ENCODE measurements at regions not wholly inside any gene's neighbourhood (a gene's known extent, or its start where the extent isn't known, plus 50 kb on each side); places are given as distances from the start of the nearest gene placed in this dataset.

DNA sequence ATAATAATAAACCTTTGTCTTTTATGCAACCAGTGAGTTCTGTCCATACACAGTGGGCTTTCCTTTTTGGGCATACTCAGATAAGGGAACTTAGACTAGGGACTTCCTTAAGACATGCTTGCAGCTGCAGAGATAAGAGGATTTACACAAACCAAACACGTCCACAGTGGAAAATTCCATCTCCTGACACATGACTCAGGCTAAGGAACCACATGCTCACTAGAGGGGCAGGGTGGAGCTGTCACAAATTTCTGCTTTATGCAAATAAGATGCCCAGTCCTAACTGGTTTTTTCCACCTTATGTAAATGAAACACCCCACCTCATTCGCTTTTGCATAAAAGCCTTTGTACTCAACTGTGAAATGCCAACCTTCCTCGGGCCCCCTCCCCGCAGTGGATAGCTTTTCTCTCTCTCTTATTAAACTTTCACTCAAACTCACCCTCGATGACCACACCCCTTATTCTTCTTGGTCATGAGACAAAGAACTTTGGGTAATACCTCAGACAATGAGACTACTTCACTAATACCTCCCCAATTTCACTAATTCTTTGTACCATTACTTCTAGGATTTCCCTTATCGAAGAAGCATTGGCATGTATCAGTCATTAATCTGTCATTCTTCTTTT is 170.3 kb upstream of the FTMT start:
- no peak for DNase-seq

DNA sequence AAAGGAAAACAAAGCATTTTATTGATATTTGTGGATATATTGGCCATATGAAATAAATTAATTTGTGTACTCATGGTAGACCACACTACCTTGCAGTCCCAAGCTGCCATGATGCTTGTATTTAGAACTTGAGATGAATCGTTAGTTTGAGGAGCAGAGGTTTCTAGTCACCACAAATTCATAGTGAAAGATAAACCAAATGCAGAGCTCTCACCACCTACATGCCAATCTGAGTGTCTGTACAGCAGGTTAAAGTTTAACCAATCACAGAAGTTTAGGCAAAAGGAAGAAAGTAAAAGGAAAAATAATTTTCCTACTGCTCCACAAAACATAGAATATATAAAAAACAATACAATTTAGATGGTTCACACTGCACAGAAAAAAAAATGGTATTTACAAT is 163.6 kb upstream of the FTMT start:
- no peak for DNase-seq

DNA sequence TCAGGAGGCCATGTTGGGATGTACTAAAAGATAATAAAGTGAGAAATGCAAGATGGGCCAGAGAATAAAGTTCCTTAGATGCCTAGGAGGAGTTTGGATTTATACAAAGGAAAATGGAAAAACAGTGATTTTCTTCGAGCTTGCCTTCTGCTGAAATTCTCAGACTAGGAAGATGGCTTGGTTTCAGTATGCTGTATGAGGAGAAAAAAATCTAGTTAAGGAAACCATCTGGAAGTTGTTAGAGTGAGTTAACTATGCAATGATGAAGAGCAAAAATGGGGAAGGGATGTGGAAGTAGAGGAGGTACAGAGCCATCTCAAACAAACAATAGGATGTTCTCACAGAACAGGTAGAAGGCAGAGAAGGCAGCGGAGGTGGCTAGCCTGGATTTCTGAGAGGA is 162.9 kb upstream of the FTMT start:
- DNase-seq = no peak

DNA sequence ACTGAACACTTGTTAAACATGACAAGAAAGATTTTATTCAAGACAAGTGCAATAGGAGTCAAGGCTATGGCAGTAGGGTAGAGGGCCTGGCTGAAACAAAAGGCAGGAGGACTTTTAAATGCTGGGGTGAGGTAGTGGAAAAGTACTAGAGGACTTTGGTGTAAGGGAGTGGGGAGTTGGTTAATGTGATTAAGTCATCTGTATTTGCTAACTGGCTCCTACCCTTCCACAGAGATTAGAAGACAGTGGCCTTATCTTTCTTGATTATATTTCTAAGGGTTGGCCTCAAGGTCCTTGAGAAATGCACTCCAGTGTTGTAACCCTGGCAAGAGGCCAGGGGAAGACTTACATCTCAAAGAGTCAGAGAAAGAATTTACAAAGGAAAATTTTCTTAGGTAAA is 160.2 kb upstream of the FTMT start:
- peak in 1 of 2 experiments; percentile 5 for DNase-seq

DNA sequence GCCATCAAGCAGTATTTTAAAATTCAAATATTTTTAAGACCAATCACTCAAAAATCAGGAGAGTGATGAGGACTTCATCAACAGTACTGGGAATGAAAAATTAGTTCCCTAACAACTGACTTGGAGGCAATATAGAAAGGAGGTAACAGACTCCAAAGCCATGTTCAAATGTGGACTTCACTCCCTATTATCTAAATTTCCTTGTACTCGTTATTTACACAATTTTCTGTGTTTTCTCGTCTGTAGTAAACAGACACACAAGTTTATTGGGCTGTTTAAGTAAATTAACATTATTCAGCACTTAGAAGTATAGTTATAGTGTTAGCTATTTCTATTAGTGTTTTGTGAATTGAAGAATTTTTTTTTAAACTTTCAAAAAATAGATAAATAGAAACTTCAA is 159.5 kb upstream of the FTMT start:
- no peak for DNase-seq

DNA sequence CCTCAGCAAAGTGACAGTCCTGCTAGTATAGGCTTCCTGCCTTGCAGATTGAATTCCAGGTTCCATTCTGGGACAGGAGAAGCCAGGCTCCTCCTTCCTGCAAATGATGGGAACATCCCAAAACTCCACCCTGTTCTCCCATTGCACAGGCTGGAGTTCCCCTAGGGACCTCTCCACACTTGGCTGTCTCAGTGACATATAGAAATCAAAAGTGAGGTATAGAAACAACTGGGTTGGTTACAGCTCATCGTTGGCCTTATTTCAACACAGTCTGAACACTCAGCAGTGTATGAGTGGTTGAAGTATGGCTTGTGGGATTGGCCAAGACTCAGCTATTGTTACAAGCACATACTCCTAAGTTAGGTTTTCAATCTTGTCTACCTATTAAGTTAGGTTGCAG is 157.8 kb upstream of the FTMT start:
- no peak for DNase-seq

DNA sequence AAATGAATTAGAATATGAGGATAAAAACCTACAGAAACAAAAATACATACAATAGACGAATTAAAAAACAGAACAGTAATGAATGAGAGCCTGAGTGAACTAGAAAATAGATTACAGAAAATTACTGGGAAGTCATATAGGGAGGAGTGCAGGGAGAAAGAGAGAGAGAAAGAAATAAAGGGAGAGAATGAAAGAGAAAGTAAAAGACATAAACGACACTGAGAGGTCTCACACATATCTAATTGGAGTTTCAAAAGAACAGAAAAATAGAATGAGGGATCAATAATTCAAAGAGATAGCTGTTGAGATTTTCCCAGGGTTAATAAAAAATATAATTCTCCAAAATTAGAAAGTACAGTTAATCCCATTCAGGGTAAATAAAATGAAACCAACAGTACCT is 156.4 kb upstream of the FTMT start:
- no peak for DNase-seq

DNA sequence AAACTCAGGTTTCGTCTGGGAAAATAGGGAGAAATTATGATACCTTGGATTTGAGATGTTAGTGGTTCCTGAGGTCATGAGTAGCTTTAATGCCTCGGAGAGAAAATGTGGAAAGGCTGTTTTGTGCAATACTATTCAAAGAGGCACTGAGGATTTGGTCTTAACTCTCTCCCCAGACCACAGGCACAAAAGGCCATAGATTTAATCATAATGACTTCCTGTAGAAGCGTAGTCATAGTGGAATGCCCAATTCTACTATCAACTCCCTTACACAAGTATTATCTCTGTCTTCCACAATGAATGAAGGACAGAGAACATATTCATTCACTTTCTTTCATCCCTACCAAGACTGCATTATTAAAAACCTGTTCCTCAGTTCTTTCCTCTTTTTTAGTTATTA is 153.0 kb upstream of the FTMT start:
- no peak for DNase-seq

DNA sequence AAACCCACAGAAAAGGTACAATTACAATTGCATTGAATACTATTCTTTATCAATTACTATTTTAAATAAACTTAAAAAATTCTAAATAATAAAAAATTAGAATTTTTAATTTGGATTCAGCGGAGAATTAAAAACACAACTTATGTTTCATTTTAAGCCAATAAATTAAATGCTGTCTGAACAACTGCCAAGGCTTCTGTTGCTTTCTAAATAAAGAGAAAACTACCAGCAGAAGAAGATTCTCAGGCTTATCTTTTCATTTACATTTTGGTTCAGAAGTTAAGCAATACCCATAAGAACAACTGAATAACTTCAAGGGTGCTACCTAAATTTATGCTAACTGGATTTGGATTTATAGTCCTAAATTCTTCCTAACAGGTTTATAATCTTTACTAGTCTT is 150.0 kb upstream of the FTMT start:
- DNase-seq = no peak

DNA sequence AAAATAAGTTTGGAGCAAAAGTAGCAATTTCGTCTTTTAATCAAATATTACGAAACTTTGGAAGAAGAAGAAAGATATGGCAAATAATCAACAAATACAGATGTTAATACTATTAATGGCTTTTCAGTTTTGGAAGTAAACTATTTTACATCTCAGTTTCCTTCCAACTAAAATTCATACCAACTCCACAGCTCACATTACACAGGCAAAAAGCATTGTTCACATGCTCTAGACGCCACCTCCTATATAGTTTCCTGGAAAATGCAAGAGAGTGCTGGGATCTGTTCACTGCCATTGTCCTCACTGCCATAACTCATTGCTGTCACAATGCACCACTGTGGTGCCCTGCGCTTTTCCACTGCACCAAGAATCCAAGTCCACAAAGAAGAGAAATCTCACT is 149.0 kb upstream of the FTMT start:
- DNase-seq = no peak

DNA sequence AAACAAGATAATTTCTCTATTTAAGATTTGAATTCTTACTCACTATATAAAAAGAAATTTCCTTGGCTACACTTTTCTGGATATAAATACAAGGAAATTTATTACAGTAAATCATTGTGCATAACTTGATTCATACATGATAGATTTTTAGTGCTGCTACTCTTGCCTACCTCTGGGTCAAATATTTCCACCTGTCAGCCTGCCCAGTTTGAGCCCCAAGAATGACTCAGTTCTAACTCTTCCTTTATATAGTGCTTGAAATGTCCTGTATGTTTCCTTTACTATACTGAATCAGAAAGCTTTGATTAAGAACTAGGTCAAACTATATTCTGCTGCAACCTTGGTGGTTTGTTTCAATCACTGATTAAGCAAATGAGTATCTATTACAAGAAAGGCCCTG is 147.4 kb upstream of the FTMT start:
- DNase-seq = no peak

DNA sequence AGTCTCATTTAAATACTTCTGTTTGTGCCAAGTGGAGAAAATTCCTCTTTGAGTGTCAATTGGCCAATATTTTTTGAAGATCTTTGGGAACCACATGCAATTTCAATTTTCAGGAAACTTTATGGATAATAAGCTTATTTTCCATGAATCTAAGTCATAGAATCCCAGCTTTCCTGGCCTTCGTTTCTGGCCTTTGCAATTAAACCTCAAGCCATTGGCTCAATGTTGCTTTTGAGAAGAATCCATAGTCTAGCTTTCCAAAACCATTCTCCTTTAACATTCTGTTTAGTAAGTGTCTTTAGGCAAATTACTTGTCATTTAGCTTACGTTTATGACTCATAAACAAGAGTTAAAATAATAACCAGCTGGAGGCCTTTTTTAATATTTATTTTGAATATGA is 145.0 kb upstream of the FTMT start:
- DNase-seq = no peak

DNA sequence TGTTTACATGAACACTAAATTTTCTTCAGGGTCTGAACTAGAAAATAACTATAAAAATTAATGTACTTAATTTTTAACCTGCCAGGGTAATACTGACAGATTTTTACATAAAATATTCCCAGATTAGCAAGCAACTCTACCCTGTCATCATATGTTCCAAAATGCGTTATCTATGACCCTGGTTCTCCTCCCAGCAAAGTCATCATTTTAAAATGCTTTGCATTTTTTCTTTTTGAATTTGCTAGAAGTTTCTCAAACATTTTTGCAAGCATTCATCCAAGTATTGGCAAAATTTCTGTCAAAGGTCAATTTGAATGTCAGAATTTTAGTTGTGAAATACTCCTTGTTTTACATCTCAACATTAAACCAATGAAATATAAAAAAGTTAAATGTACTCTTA is 144.5 kb upstream of the FTMT start:
- no peak for DNase-seq

DNA sequence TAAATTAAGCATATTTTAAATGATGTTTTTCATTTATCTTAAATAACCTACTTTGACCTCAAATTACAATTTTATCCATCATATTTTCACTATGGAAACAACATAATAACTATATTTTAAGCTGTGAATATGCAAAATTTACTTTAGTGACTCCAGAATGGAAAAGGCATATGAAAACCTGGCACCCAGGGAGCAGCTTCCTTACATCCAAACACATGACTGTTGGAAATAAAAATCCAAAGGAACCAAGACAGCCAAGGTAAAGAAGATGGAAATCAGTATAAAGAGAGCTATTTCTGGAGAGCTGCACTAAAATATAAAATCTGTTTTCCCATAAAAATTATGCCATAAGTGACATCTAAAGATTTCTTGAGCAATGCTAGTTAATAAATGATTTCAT is 140.3 kb upstream of the FTMT start:
- DNase-seq = no peak

DNA sequence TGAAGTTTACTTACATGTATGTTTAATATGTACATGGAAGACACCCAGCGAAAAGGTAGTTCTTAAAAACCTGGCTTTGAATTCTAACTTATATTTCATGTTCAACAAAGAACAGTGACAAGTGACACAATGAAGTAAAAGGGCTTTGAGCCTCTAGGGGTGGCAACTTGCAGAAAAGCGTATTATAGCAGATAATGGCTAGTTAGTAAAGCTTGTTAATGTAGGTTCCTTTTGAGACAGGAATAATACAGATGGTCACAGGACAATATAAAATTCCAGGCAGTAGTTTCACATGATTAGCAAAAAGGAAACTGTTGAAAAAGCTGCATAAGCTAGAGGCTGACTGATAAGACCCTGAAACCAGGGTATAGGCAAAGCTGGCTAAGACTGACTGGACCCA is 132.4 kb upstream of the FTMT start:
- DNase-seq = no peak

DNA sequence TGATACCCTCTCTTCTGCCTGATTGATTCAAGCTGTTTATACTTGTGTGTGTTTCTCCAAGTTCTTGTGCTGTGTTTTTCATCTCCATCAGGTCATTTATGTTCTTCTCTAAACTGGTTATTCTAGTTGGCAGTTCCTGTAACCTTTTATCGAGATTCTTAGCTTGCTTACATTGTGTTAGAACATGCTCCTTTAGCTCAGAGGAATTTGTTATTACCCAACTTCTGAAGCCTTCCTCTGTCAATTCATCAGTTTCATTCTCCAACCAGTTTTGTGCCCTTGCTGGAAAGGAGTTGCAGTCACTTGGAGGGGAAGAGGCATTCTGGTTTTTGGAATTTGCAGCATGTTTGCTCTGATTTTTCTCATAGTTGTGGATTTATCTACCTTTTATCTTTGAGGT is 126.2 kb upstream of the FTMT start:
- no peak for DNase-seq

DNA sequence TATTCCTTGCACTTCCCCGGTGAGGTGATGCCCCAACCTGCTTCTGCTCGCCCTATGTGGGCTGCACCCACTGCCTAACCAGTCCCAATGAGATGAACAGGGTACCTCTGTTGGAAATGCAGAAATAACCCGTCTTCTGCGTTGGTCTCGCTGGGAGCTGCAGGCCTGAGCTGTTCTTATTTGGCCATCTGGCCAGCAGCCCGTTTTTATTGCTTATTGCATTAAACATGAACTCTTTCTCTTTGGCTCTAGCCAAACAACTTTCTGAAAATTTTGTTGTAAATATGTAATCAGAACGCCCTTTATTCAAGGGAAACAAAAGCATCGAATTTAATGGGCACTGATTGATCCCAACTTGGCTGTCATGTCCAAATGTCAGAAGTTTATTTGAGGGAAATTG is 124.7 kb upstream of the FTMT start:
- DNase-seq = no peak

DNA sequence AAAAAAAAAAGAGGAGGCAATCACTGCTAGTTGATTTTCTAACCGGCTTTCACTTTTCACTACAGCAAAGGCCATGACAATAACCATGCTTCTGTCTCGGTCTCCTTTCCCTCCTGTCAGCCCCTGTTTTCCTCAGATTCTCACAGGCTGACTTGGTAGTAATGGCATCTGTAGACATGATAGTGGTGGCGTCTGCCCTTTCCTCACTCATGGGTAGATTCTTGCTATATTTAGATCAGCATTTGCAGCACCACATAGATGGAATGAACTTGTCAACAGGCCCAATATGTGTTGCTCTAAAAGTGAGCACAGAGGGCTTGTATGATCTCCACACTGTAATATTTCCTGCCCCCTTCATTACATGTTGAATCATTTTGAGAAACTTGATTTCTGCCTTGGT is 120.3 kb upstream of the FTMT start:
- no peak for DNase-seq

DNA sequence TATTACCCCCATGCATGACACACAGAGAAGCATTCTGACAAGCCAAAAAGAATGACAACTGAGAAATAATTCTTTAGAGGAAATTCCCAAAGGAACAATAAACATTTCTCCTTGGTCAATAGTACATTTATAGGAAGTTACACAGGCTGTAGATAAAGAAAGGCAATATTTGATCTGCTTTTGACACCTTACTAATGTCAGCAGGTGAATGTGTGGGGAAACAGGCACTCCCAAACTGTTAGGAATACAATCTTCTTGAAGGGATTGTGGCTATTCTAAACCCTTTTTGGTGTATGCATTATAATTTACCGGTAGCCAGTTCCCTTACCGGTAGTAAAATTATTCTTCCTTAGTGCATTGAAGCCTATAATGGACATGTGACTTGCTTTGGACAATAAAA is 116.1 kb upstream of the FTMT start:
- DNase-seq = no peak

DNA sequence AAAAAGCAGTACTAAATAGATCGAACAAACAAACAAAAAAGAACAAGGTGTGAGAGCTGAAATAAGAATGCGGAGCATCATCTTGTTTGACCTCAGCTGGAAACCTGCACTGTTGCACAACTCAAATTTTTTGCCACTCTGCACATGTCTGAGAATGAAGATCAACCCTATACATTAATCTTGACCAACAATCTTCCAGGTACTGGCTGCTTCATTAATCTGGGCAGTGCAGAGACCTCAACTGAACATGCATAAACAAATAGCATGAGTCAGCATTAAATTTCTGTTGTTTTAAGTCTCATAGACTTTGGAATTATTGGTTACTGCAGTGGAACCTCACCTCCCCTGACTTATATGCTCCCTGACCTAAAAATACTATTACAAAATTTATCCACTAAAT is 114.6 kb upstream of the FTMT start:
- DNase-seq = no peak

DNA sequence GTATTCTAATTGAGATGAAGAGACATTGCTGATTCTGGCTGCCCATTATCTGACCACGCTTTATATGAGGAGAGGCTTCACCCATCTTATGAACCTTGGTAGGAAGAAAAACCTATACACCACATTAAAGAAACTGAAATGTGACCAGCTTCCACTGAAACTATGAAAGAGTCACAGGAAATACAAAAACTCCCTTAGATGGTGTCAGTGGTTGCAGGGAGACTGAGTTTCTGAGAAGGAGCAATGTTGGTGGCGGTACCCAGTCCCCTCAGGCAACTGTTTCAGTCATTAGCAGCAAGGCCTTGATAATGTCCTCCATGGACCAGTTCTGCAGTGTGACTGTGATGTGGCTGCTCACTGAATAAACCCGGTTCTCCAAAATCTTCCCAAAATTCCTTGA is 110.5 kb upstream of the FTMT start:
- DNase-seq = no peak

DNA sequence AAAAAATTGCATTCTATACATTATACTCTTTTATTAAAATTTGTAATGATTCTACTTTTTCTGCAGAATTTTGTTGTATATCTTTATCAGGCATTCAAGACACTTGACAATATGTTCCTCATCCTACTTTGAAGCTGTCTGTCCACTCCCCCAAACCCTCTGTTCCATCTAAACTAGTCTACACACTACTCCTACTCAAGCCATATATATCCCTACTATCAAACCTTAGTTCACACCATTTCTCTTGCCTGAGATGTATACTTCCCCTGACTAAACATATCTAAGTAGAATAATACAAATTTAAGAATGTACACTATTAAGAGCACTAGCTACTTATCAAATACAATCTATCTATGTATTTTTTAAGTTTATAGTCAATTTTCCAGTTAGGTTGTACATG is 107.1 kb upstream of the FTMT start:
- DNase-seq = no peak

DNA sequence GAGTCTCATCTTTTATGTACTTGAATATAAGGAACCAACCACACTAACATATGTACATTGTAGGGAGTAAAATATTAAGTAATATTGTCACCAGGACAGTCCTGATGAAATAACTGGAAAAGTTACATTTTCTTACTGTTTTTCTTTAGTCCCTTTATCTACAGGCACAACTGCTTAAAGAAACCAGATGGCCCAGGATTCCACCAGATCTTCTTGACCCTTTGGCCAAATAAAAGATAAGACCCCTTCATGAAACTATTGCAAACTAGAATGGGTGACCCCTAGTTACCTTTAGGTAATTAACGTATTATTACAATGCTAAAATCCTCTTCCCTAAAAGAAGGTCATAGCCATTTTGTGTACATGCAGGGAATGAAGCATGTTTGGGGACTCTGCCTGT is 106.3 kb upstream of the FTMT start:
- no peak for DNase-seq

DNA sequence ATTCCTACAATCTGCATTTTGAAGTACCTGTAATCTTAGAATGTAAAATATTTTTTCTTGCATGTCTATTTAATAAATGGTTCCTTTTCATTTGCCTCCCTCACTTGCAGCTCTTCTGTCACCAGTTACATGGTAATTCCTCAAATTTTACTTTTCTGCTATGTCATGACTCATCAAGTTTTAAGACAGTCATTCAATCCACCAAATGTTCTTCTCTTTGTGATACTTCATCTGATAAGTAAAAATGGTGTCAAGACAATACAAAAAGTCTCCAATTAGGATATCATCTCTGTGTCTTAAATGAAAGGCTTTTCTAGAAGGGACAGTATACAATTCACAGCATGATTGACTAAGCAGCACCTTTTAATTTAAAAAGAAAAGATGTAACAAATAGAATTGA is 104.9 kb upstream of the FTMT start:
- DNase-seq = no peak

DNA sequence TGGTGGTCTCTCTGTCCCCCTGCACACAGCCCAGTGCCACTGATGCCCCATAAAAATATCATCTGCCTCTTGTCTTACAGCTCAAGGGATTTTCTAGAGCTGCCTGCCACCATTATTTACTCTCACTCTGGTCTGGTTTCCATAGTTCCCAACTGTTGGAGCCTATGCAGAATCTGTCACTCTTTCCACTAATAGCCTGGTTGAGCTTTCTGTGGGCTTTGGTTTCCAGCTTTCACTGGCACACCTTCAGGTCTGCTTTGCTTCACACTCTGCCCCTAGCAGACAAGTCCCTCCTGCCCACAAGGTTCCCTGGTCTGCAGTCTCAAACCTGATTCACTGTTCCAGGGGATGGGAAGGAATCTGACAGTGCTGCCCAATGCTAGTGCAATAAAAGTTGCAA is 103.0 kb upstream of the FTMT start:
- DNase-seq = no peak

DNA sequence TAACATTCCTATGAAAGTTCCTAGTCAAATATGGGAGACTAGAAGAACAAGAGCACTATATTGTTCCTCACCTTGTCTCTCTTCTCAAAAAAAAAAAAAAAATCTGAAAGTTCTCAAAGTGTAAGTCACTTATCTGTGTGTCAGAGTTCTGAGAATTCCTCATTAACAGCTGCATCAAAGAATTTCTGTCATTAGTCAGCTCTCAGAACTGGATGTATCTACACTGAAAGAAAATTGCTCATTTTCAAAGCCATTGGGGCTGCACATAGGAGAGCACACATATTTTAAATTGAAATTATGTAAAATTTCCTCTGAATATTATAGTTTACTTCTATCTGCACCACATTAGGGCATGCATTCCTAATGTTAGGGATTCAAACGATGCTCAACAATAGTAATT is 99.5 kb upstream of the FTMT start:
- DNase-seq = no peak
